ENCODE measurements at regions not wholly inside any gene's neighbourhood (a gene's known extent, or its start where the extent isn't known, plus 50 kb on each side); places are given as distances from the start of the nearest gene placed in this dataset.

GRCh38 chr2:217491271-217491670 lies 511.5 kb downstream of the TNS1 start:
- TF ChIP-seq CTCF (IDR thresholded peaks at IDR 0.05; ENCODE audit: borderline replicate concordance, extremely low read depth, low read length, poor library complexity, severe bottlenecking) (no peak), EZH2 (IDR thresholded peaks at IDR 0.05; ENCODE audit: borderline replicate concordance, low read depth, low read length, severe bottlenecking) (no peak)
